ENCODE measurements at regions not wholly inside any gene's neighbourhood (a gene's known extent, or its start where the extent isn't known, plus 50 kb on each side); places are given as distances from the start of the nearest gene placed in this dataset.

DNA sequence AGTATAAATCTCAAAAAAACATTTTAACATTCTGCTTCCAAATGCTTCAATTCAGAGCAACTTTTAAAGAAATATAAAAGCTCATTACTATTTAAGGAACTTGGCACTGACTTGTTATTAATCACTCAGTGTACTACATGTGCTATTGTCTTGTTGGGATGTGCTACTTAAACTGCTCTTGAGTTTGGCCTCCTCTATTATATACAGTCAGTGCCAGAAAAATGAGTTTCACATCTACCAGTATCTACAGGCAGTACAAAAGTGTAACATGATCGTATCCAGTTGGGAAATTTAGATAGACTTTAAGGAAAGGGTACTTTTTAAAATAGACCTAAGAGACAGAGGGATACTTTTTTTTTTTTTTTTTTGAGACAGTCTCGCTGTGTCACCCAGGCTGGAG, 627.3 kb upstream of the SLC35B3 start:
- Histone ChIP-seq H3K4me3 (replicated peaks in 1 of 3; ENCODE audit: insufficient read depth in 1 of 3, low read depth in 1 of 3, low read length in 3 of 3) (no peak overlapping the region), H2AFZ (ENCODE audit: low read depth, low read length) (no peak overlapping the region), H3K4me2 (ENCODE audit: insufficient read depth, low read length) (no peak overlapping the region), H3K4me1 (ENCODE audit: control insufficient read depth, extremely low read depth, insufficient read depth, low read length) (no peaks in the 10 kb centered on the region), H3K9me1 (replicated peaks; ENCODE audit: control insufficient read depth, extremely low read depth, insufficient read depth, low read length) (no peaks in the 10 kb centered on the region), H3K9me3 (replicated peaks; ENCODE audit: control insufficient read depth, insufficient read depth, low read length) (no peaks in the 10 kb centered on the region), H4K20me1 (replicated peaks; ENCODE audit: control insufficient read depth, extremely low read depth, insufficient read depth, low read length) (no peaks in the 10 kb centered on the region), H3K27ac (ENCODE audit: insufficient read depth, low read depth, low read length) (no peak overlapping the region), H3K36me3 (ENCODE audit: control insufficient read depth in 2 of 2, extremely low read depth in 1 of 2, insufficient read depth in 2 of 2, low read length in 2 of 2) (no peaks in the 10 kb centered on the region), H3K27me3 (ENCODE audit: control insufficient read depth in 2 of 2, insufficient read depth in 2 of 2, low read length in 2 of 2) (no peaks in the 10 kb centered on the region), H3K9ac (replicated peaks; ENCODE audit: extremely low read depth, insufficient read depth, low read length) (no peak overlapping the region), H3K79me2 (ENCODE audit: control insufficient read depth, insufficient read depth, low read length) (no peaks in the 10 kb centered on the region)
- CTCF ChIA-PET = no interaction called here
- dilution Hi-C loops (cut with MboI; ENCODE audit: extremely low pct_ligation_motif_present, low sequenced_read_pairs) (no loop called here), intact Hi-C loops (cut with micrococcal nuclease) (no loop called here)
- DNase-seq (ENCODE audit: low read depth, low spot score) = no peak
- POLR2A ChIA-PET = no interaction called here
- no peak for FAIRE-seq
- BruUV-seq (replicated peaks) = no TSS peak
- TF ChIP-seq FOS (IDR thresholded peaks at IDR 0.05; ENCODE audit: borderline replicate concordance, insufficient read depth, low read length) = no peak
- TF ChIP-seq JUN (IDR thresholded peaks at IDR 0.05; ENCODE audit: borderline replicate concordance, insufficient read depth, insufficient read length, low read depth) = no peak
- TF ChIP-seq, protein P1, sequence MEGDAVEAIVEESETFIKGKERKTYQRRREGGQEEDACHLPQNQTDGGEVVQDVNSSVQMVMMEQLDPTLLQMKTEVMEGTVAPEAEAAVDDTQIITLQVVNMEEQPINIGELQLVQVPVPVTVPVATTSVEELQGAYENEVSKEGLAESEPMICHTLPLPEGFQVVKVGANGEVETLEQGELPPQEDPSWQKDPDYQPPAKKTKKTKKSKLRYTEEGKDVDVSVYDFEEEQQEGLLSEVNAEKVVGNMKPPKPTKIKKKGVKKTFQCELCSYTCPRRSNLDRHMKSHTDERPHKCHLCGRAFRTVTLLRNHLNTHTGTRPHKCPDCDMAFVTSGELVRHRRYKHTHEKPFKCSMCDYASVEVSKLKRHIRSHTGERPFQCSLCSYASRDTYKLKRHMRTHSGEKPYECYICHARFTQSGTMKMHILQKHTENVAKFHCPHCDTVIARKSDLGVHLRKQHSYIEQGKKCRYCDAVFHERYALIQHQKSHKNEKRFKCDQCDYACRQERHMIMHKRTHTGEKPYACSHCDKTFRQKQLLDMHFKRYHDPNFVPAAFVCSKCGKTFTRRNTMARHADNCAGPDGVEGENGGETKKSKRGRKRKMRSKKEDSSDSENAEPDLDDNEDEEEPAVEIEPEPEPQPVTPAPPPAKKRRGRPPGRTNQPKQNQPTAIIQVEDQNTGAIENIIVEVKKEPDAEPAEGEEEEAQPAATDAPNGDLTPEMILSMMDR (IDR thresholded peaks at IDR 0.05; ENCODE audit: extremely low read depth in 1 of 2, insufficient read depth in 1 of 2, low read depth in 1 of 2, low read length in 2 of 2) = no peak
- no peak for TF ChIP-seq MYC (IDR thresholded peaks at IDR 0.05; ENCODE audit: low read depth, low read length)
- TF ChIP-seq, protein P2, sequence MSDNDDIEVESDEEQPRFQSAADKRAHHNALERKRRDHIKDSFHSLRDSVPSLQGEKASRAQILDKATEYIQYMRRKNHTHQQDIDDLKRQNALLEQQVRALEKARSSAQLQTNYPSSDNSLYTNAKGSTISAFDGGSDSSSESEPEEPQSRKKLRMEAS (IDR thresholded peaks at IDR 0.05; ENCODE audit: insufficient read depth, insufficient read length) = no peak
- TF ChIP-seq EZH2 (IDR thresholded peaks at IDR 0.05; ENCODE audit: borderline replicate concordance, low read depth, low read length, severe bottlenecking) = no peak
- no peak for TF ChIP-seq GATA2 (IDR thresholded peaks at IDR 0.05; ENCODE audit: insufficient read depth, insufficient read length, low read depth, low read length)
- TF ChIP-seq POLR2A (IDR thresholded peaks at IDR 0.05; ENCODE audit: low read depth, low read length) = no peak
